Activated naive CD4-positive, alpha-beta T cell treated with anti-CD3 and anti-CD28 coated beads, Interleukin-2, amount 50 U/mL, for 24 hours (primary cell): ENCODE measurements at regions not wholly inside any gene's neighbourhood (a gene's known extent, or its start where the extent isn't known, plus 50 kb on each side); places are given as distances from the start of the nearest gene placed in this dataset.
"Not testable (repeated sequence)": the region's sequence is repeated elsewhere in the genome, so short reads cannot be mapped to it uniquely, and the experiment has no call there.

Experiments used
- H3K27ac Mint-ChIP-seq: one replicate; pipeline ENCODE4 v1.8.0; 2021; ENCODE audit warnings: mild to moderate bottlenecking, mixed read lengths
- H3K27me3 Mint-ChIP-seq: one replicate; pipeline ENCODE4 v1.8.0; 2021; ENCODE audit warnings: mixed read lengths
- H3K36me3 Mint-ChIP-seq: one replicate; pipeline ENCODE4 v1.8.0; 2021; ENCODE audit warnings: mixed read lengths
- H3K4me1 Mint-ChIP-seq: one replicate; pipeline ENCODE4 v1.8.0; 2021; ENCODE audit warnings: mixed read lengths
- H3K4me3 Mint-ChIP-seq: one replicate; pipeline ENCODE4 v1.8.0; 2021; ENCODE audit warnings: mild to moderate bottlenecking, mixed read lengths
- H3K9me3 Mint-ChIP-seq: one replicate; pipeline ENCODE4 v1.8.0; 2021; ENCODE audit warnings: mixed read lengths

- no peaks in the 10 kb centered on the region for H3K9me3 Mint-ChIP-seq
- no peak overlapping the region for H3K4me3 Mint-ChIP-seq
- H3K4me1 Mint-ChIP-seq, result peaks cover 11% of the 10 kb centered on the region
- no peaks in the 10 kb centered on the region for H3K36me3 Mint-ChIP-seq
- H3K27me3 Mint-ChIP-seq, result peaks cover 7% of the 10 kb centered on the region
- no peak overlapping the region for H3K27ac Mint-ChIP-seq
These were observed 69.7 kb upstream of the H2AZ1 start for GRCh38 chr4:100019821-100020220.

GRCh38 chr4:100017637-100018310, 67.7 kb upstream of the H2AZ1 start:
- no peak overlapping the region for H3K4me3 Mint-ChIP-seq
- peaks cover 7% of the 10 kb centered on the region for H3K27me3 Mint-ChIP-seq
- peak overlapping the region; percentile 83 for H3K27ac Mint-ChIP-seq
- peaks cover 11% of the 10 kb centered on the region for H3K4me1 Mint-ChIP-seq
- H3K9me3 Mint-ChIP-seq, result no peaks in the 10 kb centered on the region
- no peaks in the 10 kb centered on the region for H3K36me3 Mint-ChIP-seq

- Mint-ChIP-seq H3K27me3 (peaks cover 1% of the 10 kb centered on the region), H3K4me3 (no peak overlapping the region), H3K27ac (no peak overlapping the region), H3K9me3 (no peaks in the 10 kb centered on the region), H3K4me1 (peaks cover 11% of the 10 kb centered on the region), H3K36me3 (no peaks in the 10 kb centered on the region)
These were observed 66.1 kb upstream of the H2AZ1 start for GRCh38 chr4:100016191-100016590.

DNA sequence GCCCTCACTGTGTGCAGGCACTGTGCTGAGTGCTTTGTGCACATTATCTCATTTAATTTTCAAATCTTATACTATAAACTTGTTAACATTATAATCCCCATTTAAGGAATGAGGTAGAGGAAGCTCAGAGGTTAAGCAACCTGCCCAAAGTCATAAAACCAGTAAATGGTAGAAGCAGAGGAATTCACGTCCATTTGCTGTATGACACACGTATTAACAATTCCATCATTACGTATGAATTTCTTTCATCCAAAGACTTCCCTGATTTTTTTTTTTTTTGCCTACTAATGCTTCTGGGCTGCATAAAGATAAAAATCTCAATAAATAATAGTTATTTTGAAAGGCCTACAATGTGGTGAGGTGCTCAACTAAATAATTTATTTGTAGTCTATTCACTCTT, 64.5 kb upstream of the H2AZ1 start:
- no peak overlapping the region for H3K27ac Mint-ChIP-seq
- H3K4me3 Mint-ChIP-seq, result no peak overlapping the region
- H3K36me3 Mint-ChIP-seq, result no peaks in the 10 kb centered on the region
- H3K27me3 Mint-ChIP-seq, result peaks cover 3% of the 10 kb centered on the region
- peaks cover 11% of the 10 kb centered on the region for H3K4me1 Mint-ChIP-seq
- H3K9me3 Mint-ChIP-seq, result no peaks in the 10 kb centered on the region

- Mint-ChIP-seq H3K27ac (no peak overlapping the region), H3K36me3 (no peaks in the 10 kb centered on the region), H3K4me1 (no peaks in the 10 kb centered on the region), H3K4me3 (no peak overlapping the region), H3K9me3 (no peaks in the 10 kb centered on the region), H3K27me3 (peaks cover 7% of the 10 kb centered on the region)
These were observed 59.4 kb upstream of the H2AZ1 start for GRCh38 chr4:100009490-100009889.

DNA sequence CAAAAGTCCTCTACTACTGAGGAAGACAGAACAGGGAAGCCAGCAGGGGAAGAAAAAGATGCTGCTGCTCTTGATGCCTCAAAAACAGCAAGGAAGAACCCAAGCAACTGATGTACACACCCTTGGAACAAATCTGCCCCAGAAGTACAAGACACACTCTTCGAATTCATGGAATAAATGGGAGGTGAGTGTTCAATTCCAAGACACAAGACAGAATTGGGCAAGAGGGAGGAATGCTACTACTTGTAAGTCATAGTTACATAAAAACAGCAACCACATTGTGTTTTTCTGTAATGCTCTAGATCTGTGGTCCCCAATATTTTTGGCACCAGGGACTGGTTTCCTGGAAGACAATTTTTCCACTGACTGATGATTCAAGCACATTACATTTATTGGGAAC, 58.0 kb upstream of the H2AZ1 start:
- no peaks in the 10 kb centered on the region for H3K36me3 Mint-ChIP-seq
- no peaks in the 10 kb centered on the region for H3K9me3 Mint-ChIP-seq
- H3K27ac Mint-ChIP-seq, result no peak overlapping the region
- H3K27me3 Mint-ChIP-seq, result peaks cover 7% of the 10 kb centered on the region
- no peaks in the 10 kb centered on the region for H3K4me1 Mint-ChIP-seq
- no peak overlapping the region for H3K4me3 Mint-ChIP-seq

DNA sequence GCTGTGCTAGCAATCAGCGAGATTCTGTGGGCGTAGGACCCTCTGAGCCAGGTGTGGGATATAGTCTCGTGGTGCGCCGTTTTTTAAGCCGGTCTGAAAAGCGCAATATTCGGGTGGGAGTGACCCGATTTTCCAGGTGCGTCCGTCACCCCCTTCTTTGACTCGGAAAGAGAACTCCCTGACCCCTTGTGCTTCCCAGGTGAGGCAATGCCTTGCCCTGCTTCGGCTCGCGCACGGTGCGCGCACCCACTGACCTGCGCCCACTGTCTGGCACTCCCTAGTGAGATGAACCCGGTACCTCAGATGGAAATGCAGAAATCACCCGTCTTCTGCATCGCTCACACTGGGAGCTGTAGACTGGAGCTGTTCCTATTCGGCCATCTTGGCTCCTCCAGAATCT, 56.1 kb upstream of the H2AZ1 start:
- H3K4me1 Mint-ChIP-seq, H3K36me3 Mint-ChIP-seq, H3K27ac Mint-ChIP-seq, H3K27me3 Mint-ChIP-seq, H3K9me3 Mint-ChIP-seq, H3K4me3 Mint-ChIP-seq: not testable (repeated sequence)
